Cardiac muscle cell (in vitro differentiated cells and primary cell): ENCODE measurements at regions not wholly inside any gene's neighbourhood (a gene's known extent, or its start where the extent isn't known, plus 50 kb on each side); places are given as distances from the start of the nearest gene placed in this dataset.

Experiments
- DNase-seq, 2 donors: peaks; one replicate each; pipeline versions ENCODE4 v3.0.0 to v3.0.0-alpha.2; 2010 to 2017; ENCODE audit warnings: low read depth in 1 of 2, low spot score in 1 of 2
- H3K27ac ChIP-seq: fragments of 200-600 bp; sonication (generic); 2 replicates; pipeline ENCODE4 v1.5.1; 2016
- H3K27me3 ChIP-seq: fragments of 200-600 bp; sonication (generic); 2 replicates; pipeline ENCODE4 v1.6.0; 2016; ENCODE audit warnings: control low read depth
- H3K36me3 ChIP-seq: fragments of 200-600 bp; sonication (generic); 2 replicates; pipeline ENCODE4 v1.5.1; 2016; ENCODE audit warnings: control low read depth
- H3K4me1 ChIP-seq: fragments of 200-600 bp; sonication (generic); 2 replicates; pipeline ENCODE4 v1.8.1; 2017; ENCODE audit warnings: low read depth, mild to moderate bottlenecking, mixed run types
- H3K4me3 ChIP-seq: fragments of 200-600 bp; sonication (generic); 2 replicates; pipeline ENCODE4 v1.5.1; 2016; ENCODE audit warnings: mild to moderate bottlenecking
- H3K9me3 ChIP-seq: fragments of 200-600 bp; sonication (generic); 2 replicates; pipeline ENCODE4 v1.5.1; 2017; ENCODE audit warnings: low read depth, mild to moderate bottlenecking, control low read depth
- TF ChIP-seq, protein P1 (sequence below): IDR thresholded peaks from 2 replicates; pipeline ENCODE4 v1.5.1; 2012; ENCODE audit warnings: low read depth, mild to moderate bottlenecking, low read length

DNA sequence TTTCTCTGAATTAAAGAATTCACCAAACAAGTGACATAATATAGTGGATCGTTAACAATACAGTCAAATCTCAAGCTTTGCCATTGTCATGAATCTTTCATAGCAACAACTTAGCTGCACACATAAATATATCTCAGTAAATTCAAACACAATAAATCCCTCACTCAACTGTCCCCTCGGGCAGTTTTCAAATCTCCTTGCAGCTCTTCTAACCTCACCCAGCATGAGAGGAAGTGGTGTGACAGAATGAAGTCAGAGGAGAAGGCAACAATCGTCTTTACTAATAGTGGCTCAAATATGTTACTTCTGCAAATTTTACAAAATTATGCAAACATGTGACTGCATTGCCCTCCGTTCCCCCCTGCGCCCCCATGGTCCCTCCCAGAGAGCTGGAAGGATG lies 148.2 kb downstream of the RAP2A start:
- Histone ChIP-seq H3K4me3 (no peak overlapping the region), H3K36me3 (no peaks in the 10 kb centered on the region), H3K27ac (no peak overlapping the region), H3K9me3 (no peaks in the 10 kb centered on the region), H3K27me3 (no peaks in the 10 kb centered on the region), H3K4me1 (peaks cover 3% of the 10 kb centered on the region)
- TF ChIP-seq, protein P1, sequence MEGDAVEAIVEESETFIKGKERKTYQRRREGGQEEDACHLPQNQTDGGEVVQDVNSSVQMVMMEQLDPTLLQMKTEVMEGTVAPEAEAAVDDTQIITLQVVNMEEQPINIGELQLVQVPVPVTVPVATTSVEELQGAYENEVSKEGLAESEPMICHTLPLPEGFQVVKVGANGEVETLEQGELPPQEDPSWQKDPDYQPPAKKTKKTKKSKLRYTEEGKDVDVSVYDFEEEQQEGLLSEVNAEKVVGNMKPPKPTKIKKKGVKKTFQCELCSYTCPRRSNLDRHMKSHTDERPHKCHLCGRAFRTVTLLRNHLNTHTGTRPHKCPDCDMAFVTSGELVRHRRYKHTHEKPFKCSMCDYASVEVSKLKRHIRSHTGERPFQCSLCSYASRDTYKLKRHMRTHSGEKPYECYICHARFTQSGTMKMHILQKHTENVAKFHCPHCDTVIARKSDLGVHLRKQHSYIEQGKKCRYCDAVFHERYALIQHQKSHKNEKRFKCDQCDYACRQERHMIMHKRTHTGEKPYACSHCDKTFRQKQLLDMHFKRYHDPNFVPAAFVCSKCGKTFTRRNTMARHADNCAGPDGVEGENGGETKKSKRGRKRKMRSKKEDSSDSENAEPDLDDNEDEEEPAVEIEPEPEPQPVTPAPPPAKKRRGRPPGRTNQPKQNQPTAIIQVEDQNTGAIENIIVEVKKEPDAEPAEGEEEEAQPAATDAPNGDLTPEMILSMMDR: no peak
- DNase-seq: no peak

DNA sequence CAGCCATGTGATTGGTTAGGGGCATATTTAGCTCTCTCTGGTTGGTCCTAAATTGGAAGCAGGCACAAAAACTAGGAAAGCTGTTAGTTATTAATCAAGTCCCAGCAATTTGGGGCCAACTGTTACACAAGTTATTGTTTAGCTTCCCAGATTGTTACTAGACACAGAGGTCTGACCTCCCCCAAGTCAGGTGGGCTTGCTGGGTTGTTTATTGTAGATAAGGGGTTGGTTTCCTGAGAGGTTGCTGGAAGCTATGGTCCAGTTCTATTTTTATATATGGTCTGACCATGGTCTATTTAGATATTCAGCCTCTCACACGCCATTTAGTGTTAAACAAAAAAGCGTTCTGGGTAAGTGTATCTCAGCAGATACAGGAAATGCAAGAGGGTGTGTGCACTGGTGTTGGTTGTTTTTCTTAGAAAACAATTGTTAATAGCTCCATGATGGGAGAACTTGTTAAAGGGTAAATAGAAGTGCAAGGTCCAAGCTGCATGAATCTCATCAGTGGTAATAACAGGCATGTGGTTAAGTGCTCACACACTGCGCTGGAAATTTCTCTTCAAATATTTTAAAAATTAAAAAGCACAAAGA lies 150.0 kb downstream of the RAP2A start:
- no peak for DNase-seq
- no peaks in the 10 kb centered on the region for H3K9me3 ChIP-seq
- peaks cover 3% of the 10 kb centered on the region for H3K4me1 ChIP-seq
- no peak overlapping the region for H3K4me3 ChIP-seq
- TF ChIP-seq, protein P1: no peak
- H3K36me3 ChIP-seq: no peaks in the 10 kb centered on the region
- H3K27me3 ChIP-seq: no peaks in the 10 kb centered on the region
- H3K27ac ChIP-seq: no peak overlapping the region

GRCh38 chr13:97586941-97587340 lies 153.0 kb downstream of the RAP2A start:
- no peak overlapping the region for H3K4me3 ChIP-seq
- no peak overlapping the region for H3K27ac ChIP-seq
- TF ChIP-seq, protein P1: no peak
- peak in 1 of 2 donors; percentile 41 for DNase-seq
- peaks cover 3% of the 10 kb centered on the region for H3K4me1 ChIP-seq
- H3K9me3 ChIP-seq: no peaks in the 10 kb centered on the region
- no peaks in the 10 kb centered on the region for H3K36me3 ChIP-seq
- H3K27me3 ChIP-seq: no peaks in the 10 kb centered on the region

DNA sequence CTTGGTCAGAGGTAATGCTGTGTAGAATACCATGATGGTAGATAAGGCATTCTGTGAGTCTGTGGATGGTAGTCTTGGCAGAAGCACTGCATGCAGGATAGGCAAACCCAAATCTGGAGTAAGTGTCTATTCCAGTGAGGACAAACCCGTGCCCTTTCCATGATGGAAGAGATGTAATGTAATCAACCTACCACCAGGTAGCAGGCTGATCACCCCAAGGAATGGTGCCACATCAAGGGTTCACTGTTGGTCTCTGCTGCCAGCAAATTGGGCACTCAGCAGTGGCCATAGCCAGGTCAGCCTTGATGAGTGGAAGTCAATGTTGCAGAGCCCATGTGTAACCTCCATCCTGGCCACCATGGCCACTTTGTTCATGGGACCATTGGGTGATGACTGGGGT lies 155.0 kb downstream of the RAP2A start:
- no peak for DNase-seq
- H3K27me3 ChIP-seq: no peaks in the 10 kb centered on the region
- H3K9me3 ChIP-seq: no peaks in the 10 kb centered on the region
- H3K4me3 ChIP-seq: no peak overlapping the region
- TF ChIP-seq, protein P1: no peak
- peaks cover 3% of the 10 kb centered on the region for H3K4me1 ChIP-seq
- no peaks in the 10 kb centered on the region for H3K36me3 ChIP-seq
- H3K27ac ChIP-seq: no peak overlapping the region

GRCh38 chr13:97600458-97601075 lies 166.6 kb downstream of the RAP2A start:
- TF ChIP-seq, protein P1: no peak
- H3K36me3 ChIP-seq: no peaks in the 10 kb centered on the region
- H3K9me3 ChIP-seq: no peaks in the 10 kb centered on the region
- peak in 1 of 2 donors; percentile 90 for DNase-seq
- no peaks in the 10 kb centered on the region for H3K27me3 ChIP-seq
- H3K4me3 ChIP-seq: no peak overlapping the region
- no peaks in the 10 kb centered on the region for H3K4me1 ChIP-seq
- H3K27ac ChIP-seq: no peak overlapping the region
